Endodermal cell (in vitro differentiated cells): ENCODE measurements at regions not wholly inside any gene's neighbourhood (a gene's known extent, or its start where the extent isn't known, plus 50 kb on each side); places are given as distances from the start of the nearest gene placed in this dataset.

Experiments
- DNase-seq: peaks from one replicate; pipeline ENCODE4 v3.0.0-alpha.2; 2017
- H3K27ac ChIP-seq: 2 replicates; pipeline ENCODE4 v1.5.1; 2013; ENCODE audit warnings: mild to moderate bottlenecking, low read depth, low read length, moderate library complexity
- H3K27me3 ChIP-seq: 2 replicates; pipeline ENCODE4 v1.6.1; 2013; ENCODE audit warnings: mild to moderate bottlenecking, low read length, moderate library complexity; ENCODE audit not compliant: insufficient read depth, control insufficient read depth, poor library complexity, severe bottlenecking
- H3K36me3 ChIP-seq: 2 replicates; pipeline ENCODE4 v1.7.0; 2013; ENCODE audit warnings: mild to moderate bottlenecking, low read length, moderate library complexity; ENCODE audit not compliant: control insufficient read depth, insufficient read depth
- H3K4me1 ChIP-seq: one replicate; pipeline ENCODE4 v1.7.0; 2013; ENCODE audit warnings: low read length; ENCODE audit not compliant: control insufficient read depth, insufficient read depth
- H3K4me3 ChIP-seq: 2 replicates; pipeline ENCODE4 v1.5.1; 2013; ENCODE audit warnings: mild to moderate bottlenecking, low read length, moderate library complexity
- H3K9ac ChIP-seq: 2 replicates; pipeline ENCODE4 v1.6.1; 2013; ENCODE audit warnings: mild to moderate bottlenecking, low read length, moderate library complexity; ENCODE audit not compliant: poor library complexity, severe bottlenecking; ENCODE audit errors: extremely low read depth
- H3K9me3 ChIP-seq: 2 replicates; pipeline ENCODE4 v1.6.1; 2013; ENCODE audit warnings: mild to moderate bottlenecking, low read length, moderate library complexity; ENCODE audit not compliant: control insufficient read depth
- H3K27ac Mint-ChIP-seq: 2 replicates; pipeline ENCODE4 v1.8.0; 2020; ENCODE audit warnings: mixed read lengths
- H3K27me3 Mint-ChIP-seq: 2 replicates; pipeline ENCODE4 v1.8.0; 2021; ENCODE audit warnings: mild to moderate bottlenecking, mixed read lengths; ENCODE audit not compliant: insufficient read depth
- H3K36me3 Mint-ChIP-seq: 2 replicates; pipeline ENCODE4 v1.8.0; 2020; ENCODE audit warnings: low read depth, mixed read lengths
- H3K4me1 Mint-ChIP-seq: 2 replicates; pipeline ENCODE4 v1.8.0; 2020; ENCODE audit warnings: mixed read lengths
- H3K4me3 Mint-ChIP-seq: 2 replicates; pipeline ENCODE4 v1.8.0; 2020; ENCODE audit warnings: mild to moderate bottlenecking, moderate library complexity, mixed read lengths
- H3K9me3 Mint-ChIP-seq: 2 replicates; pipeline ENCODE4 v1.8.0; 2020; ENCODE audit warnings: mild to moderate bottlenecking, mixed read lengths
- CTCF ChIP-seq: fragments of 200-600 bp; sonication (generic); conservative IDR thresholded peaks from 2 replicates; pipeline ENCODE4 v1.5.0; 2021; ENCODE audit warnings: antibody characterized with exemption, mild to moderate bottlenecking
- WGBS, 2 experiments: methylation state at CpG; one replicate each; pipeline versions ENCODE4 v1.1.5 to v1.1.7; 2013; ENCODE audit warnings: missing lambda C conversion rate in 2 of 2, mixed read lengths in 1 of 2; ENCODE audit not compliant: insufficient coverage in 1 of 2, insufficient read length in 1 of 2; 5-methylcytosine and 5-hydroxymethylcytosine counted together

DNA sequence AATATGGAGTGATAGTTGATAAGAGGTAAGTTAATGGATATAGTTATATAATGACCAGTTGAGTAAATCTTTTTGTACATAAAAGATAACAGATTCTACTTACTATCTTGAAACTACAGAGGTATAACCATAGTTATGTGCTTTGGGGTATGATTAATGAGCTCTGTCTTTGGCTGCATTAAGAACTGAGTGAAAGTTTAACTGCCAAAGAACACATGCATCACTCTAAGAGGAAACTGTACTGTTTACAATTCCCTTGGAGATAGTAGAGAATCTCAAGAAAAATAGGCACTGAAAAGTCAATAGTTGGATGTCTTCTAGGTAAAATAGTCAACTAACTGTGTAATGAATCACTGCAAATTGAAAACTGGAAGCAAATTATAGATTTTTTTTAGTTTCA is 1129.5 kb downstream of the EPHA7 start:
- no peak overlapping the region for H3K4me3 ChIP-seq
- no peaks in the 10 kb centered on the region for H3K27me3 ChIP-seq
- Mint-ChIP-seq H3K4me3 (no peak overlapping the region), H3K27ac (no peak overlapping the region), H3K9me3 (no peaks in the 10 kb centered on the region), H3K27me3 (no peaks in the 10 kb centered on the region), H3K36me3 (no peaks in the 10 kb centered on the region), H3K4me1 (peaks cover 16% of the 10 kb centered on the region)
- no peak overlapping the region for H3K27ac ChIP-seq
- no peaks in the 10 kb centered on the region for H3K9me3 ChIP-seq
- no peaks in the 10 kb centered on the region for H3K36me3 ChIP-seq
- no peaks in the 10 kb centered on the region for H3K4me1 ChIP-seq
- TF ChIP-seq CTCF = no peak
- H3K9ac ChIP-seq = no peak overlapping the region
- DNase-seq = no peak

DNA sequence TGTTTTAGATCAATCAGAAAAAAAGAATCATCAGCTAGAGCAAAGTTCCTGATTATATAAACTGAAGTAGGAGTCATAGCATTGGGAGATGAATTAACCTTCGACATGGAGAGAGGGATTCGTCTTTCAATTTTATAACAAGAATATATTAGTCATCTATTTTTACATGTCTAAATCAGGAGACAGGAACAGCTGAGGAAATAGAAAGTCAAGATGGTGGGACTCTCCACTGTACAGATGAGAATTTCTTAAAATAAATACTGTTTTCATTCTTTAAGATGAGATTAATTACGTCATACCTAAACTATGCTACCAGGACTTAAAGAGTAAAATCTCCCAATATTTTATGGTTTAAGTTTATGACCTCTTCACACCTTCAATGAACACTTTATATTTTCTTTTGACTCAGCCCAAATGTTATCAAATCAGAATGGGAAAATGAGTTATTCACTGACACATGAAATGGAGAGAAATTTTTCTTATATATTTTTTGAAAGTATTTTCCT is 1137.7 kb downstream of the EPHA7 start:
- Histone ChIP-seq H3K27me3 (no peaks in the 10 kb centered on the region), H3K9ac (no peak overlapping the region), H3K9me3 (no peaks in the 10 kb centered on the region), H3K4me3 (no peak overlapping the region), H3K4me1 (no peaks in the 10 kb centered on the region), H3K36me3 (no peaks in the 10 kb centered on the region), H3K27ac (no peak overlapping the region)
- H3K4me1 Mint-ChIP-seq = peaks cover 13% of the 10 kb centered on the region
- no peak for DNase-seq
- no peak for TF ChIP-seq CTCF
- peak overlapping the region; percentile 67 for H3K27ac Mint-ChIP-seq
- H3K27me3 Mint-ChIP-seq = no peaks in the 10 kb centered on the region
- 82% methylated on average over 1 of the region's 3 CpGs; no CpG with 5 or more reads in 1 of the 2 experiments for WGBS, 2 experiments
- H3K36me3 Mint-ChIP-seq = no peaks in the 10 kb centered on the region
- H3K4me3 Mint-ChIP-seq = no peak overlapping the region
- no peaks in the 10 kb centered on the region for H3K9me3 Mint-ChIP-seq

- no peaks in the 10 kb centered on the region for H3K9me3 ChIP-seq
Observed at GRCh38 chr6:92275150-92275549, 1144.2 kb downstream of the EPHA7 start.

More at GRCh38 chr6:92275150-92275549, 1144.2 kb downstream of the EPHA7 start:
- DNase-seq = no peak
- Mint-ChIP-seq H3K27me3 (no peaks in the 10 kb centered on the region), H3K36me3 (no peaks in the 10 kb centered on the region), H3K4me3 (no peak overlapping the region), H3K4me1 (peaks cover 6% of the 10 kb centered on the region), H3K9me3 (no peaks in the 10 kb centered on the region), H3K27ac (no peak overlapping the region)
- TF ChIP-seq CTCF = no peak
- no peak overlapping the region for H3K27ac ChIP-seq
- H3K4me1 ChIP-seq = no peaks in the 10 kb centered on the region
- H3K4me3 ChIP-seq = no peak overlapping the region
- WGBS, 2 experiments = 87% methylated on average over 4 of the region's 5 CpGs; no CpG with 5 or more reads in 1 of the 2 experiments
- no peak overlapping the region for H3K9ac ChIP-seq
- no peaks in the 10 kb centered on the region for H3K36me3 ChIP-seq
- no peaks in the 10 kb centered on the region for H3K27me3 ChIP-seq
